ENCODE measurements at regions not wholly inside any gene's neighbourhood (a gene's known extent, or its start where the extent isn't known, plus 50 kb on each side); places are given as distances from the start of the nearest gene placed in this dataset.

- TF ChIP-seq CTCF (IDR thresholded peaks at IDR 0.05; ENCODE audit: low read length) (no peak), EZH2 (IDR thresholded peaks at IDR 0.05; ENCODE audit: borderline replicate concordance, low read length) (no peak)
Measured at GRCh38 chr10:129133856-129134255, 333.2 kb upstream of the MGMT start.
